ENCODE measurements at regions not wholly inside any gene's neighbourhood (a gene's known extent, or its start where the extent isn't known, plus 50 kb on each side); places are given as distances from the start of the nearest gene placed in this dataset.

DNA sequence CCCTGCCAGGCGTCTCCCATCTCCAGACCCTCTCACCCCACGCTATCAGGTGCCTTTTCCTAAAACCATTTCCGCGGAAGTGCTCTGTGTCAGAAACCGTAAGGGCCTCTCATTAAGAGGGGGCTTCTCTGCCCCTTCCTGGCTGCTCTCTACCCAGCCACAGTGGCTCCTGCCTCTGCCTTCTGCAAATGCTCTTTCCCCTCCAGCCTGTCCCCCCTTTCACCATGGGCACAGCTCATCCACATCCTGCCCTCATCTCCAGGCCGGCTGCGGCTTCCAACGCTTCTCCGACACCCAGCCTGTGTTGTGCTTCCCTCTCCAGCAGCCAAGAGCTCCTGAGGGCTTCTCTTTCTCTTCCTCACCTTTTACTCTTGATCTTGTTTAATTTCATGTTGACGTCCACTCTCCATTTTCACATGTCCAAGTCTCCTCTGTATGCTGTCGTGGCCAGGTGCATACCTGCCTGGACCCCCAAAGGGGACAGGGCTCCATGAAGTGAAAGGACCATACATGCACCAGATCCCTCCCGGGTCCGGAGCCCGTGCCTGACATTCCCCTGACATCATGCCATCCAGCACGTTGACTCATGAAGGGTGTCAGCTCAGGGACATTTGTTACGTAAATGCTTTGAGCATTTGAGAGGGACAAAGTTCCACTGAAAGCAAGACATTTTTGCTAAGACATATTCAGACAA is 306.5 kb downstream of the AJAP1 start:
- no peak for DNase-seq (ENCODE audit: low read depth)

DNA sequence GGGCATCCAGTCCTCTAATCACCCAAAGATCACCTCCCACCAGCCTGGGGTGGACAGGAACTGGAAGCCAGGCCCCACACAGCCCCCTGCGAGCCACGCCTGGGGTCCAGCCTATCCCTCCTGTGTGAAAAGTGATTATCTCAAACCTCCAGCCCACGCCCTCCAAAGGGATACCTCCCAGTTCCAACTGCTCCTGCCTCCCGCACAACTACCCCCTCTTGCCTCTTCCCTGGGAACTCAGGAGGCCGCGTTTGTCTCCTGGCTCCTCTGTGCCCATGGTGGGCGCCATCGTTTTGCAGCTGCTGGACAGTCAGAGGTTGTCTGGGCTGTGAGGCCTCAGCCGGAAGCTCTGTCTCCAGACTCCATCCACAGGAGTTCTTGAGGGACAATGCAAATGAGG is 305.9 kb downstream of the AJAP1 start:
- DNase-seq (ENCODE audit: low read depth), result no peak

DNA sequence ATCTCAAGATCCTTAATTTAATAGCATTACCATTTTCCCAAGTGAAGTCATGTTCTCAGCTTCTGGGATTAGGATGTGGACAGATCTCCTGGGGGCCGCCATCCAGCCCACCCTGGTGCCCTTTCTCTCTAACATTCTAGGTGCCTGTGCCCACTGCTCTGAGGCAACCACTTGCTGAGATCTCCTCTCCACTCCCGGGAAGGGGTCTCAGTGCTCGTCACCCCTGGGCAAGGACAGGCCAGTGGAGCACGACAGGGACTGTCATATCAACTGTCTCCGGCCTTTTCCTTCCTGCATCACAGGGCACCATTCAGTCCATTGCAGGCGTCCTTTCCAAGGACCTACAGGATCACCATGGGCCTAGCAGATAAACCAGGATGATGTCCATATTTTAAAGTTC is 304.8 kb downstream of the AJAP1 start:
- DNase-seq (ENCODE audit: low read depth), result no peak

DNA sequence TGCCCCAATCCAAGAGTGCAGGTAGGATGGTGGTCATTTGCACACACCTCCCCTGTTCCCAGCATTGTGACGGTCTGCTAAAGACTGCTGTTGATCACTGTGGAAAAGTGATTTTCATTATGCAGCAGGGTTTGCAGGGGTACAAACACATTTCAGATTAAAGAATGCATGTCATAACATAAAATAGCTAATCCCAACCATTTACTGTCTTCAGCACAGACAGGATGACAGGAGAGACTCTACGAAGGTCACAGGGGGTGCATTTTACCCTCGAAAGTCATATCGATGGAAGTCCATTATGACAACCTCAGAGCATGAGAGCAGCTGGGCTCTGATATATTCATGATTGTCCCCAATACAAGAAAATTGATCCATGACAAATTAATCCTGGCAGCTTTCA is 302.6 kb downstream of the AJAP1 start:
- DNase-seq (ENCODE audit: low read depth), result no peak

DNA sequence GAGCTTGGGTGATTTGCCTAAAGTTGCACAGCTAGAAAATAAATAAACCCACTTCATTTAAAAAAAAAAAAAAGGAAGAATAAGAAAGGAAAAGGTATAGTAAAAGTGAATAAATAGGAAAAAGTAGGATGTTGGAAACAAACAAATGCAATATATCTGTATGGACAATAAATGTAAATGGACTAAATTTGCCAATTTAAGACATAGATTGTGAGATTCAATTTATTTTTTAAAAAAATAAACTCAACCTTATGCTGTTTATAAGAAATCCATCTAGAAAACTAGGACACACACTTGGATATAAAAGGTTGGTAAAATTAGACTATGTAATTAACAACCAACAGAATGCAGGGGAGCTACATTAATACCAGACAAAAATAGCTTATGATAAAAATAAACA is 300.0 kb downstream of the AJAP1 start:
- no peak for DNase-seq (ENCODE audit: low read depth)

DNA sequence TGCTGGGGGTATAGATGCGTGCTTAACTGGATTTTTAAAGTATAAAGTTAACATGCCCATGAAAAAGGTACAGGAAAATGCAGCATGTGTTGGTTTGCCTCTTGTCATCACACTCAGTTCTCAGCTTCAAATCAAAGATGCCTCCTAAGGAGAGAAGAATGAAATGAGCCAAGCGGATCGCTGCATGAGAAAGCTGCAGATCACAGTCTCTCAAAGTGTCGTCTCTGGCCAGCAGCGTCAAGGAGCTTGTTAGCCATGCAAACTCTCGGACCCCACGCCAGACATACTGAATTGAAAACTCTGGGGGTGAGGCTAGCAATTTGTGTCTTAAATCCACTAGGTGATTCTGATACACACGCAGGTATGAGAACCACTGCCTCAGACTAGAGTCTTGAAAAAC is 297.2 kb downstream of the AJAP1 start:
- no peak for DNase-seq (ENCODE audit: low read depth)

DNA sequence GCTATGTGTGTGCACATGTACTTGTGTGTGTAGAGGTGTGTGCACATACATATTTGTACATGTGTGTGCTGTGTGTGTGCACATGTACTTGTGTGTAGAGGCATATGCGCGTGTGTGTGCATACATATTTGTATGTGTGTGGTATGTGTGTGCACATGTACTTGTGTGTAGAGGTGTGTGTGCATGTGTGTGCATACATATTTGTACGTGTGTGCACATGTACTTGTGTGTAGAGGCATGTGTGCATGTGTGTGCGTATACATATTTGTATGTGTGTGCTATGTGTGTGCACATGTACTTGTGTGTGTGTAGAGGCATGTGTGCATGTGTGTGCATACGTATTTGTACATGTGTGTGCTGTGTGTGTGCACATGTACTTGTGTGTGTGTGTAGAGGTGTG is 291.9 kb downstream of the AJAP1 start:
- no peak for DNase-seq (ENCODE audit: low read depth)

DNA sequence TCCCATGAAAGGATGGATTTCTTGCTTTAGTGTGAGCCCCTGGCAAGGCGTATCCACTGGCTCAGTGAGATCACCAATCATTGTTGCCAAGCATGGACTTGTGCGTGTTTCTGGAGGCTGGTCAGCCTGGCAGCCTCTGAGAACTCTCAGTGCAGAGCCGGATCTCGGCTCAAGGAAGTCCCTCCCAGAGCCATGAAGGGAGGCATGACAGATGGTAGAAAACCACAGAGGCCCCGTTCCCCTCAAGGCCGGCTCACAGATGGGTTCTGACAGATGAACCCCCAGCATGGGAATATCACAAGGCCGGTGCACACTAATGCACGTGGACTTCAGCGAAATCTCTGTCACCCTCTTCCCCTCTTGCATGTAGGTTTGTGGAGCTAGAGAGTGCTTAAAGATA is 290.5 kb downstream of the AJAP1 start:
- DNase-seq (ENCODE audit: low read depth), result no peak

DNA sequence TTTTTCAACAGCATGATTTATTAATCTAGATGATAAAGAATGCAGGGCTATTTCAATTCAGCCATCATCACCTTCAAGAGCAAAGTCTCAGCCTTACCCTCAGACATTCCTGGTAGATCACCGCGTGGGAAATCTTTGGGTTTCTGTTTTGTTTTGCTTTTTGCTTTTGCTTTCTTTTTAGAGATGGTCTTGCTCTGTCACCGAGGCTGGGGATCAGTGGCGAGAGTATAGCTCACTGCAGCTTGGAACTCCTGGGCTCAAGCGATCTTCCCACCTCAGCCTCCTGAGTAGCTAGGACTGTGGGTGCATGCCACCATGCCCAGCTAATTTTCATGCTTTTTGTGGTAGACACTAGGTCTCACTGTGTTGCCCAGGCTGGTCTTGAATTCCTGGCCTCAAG is 289.7 kb downstream of the AJAP1 start:
- no peak for DNase-seq (ENCODE audit: low read depth)

DNA sequence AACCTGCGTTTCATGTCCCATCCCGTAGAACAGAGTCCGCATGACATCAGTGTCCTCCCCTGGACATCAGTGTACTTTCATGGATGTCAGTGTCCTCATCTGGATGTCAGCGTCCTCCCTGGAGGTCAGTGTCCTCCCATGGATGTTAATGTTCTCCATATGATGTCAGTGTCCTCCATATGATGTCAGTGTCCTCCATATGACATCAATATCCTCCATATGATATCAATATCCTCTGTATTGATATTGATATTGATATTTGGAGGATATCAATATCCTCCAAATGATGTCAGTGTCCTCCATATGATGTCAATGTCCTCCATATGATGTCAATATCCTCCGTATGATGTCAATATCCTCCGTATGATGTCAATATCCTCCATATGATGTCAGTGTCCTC is 284.9 kb downstream of the AJAP1 start:
- DNase-seq (ENCODE audit: low read depth), result no peak

DNA sequence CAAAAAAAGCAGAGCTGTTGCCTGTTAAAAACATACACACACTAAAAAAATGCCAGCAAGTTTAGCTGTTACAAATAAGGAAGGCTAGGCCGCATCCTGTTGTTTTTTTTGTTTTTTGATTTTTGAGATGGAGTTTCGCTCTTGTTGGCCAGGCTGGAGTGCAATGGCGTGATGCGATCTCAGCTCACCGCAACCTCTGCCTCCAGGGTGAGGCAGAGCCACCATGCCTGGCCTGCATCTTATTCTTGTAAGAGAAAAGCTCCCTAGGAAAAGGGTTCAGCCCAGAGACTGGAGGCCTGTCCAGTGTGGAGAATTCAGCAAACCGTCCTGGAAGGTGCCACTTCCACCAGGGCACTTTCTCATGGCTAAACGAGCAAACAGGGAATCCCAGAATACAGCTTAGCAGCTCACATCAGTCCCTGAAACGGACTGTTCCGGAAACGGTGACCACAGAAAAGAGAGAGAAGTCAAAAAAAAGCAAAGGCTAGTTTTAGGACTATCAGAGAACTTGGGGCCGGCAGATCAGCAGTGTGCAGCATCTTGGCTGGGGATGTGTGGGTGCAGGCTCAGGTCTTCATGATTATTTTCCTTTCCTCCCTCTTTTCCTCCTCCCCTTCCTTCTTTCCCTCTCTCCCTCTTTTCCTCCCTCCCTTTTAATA is 283.6 kb downstream of the AJAP1 start:
- DNase-seq (ENCODE audit: low read depth), result no peak

DNA sequence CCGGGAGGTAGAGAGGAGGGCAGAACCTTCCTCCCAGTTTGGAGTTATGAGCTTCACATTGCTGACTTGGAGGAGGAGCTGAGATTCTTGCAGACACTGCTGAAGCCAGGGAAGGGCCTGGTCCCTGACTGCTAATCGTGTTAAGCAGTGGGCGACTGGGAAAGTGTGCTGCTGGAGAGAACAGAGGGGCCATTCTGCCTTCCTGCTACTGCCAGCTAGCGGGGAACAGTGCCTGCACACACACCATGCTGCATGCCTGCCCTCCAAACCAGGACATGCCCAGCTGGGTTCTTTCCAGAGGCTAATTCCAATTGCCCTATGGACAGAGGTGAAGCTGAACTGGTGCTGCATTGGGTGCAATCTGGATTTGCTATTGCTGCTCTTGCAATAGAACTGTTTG is 281.4 kb downstream of the AJAP1 start:
- no peak for DNase-seq (ENCODE audit: low read depth)

DNA sequence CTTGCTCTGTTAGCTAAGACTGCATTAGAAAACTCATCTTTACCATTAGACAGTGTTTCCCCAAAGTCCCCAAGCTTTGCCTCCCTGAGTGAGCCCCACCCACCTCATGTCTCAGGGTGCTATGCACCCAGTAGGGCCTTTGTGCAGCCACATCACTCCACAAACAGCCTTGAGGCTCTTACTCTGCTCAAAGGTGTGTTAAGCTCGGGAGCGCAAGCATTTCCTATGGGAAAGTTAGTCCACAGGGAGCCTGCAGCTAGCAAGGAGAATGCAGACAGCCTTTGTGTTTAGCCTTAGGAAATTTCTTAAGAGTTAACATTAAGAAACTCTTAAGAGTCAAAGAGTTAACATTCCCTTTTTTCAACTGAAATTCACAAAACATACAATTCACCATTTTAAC is 278.8 kb downstream of the AJAP1 start:
- no peak for DNase-seq (ENCODE audit: low read depth)

DNA sequence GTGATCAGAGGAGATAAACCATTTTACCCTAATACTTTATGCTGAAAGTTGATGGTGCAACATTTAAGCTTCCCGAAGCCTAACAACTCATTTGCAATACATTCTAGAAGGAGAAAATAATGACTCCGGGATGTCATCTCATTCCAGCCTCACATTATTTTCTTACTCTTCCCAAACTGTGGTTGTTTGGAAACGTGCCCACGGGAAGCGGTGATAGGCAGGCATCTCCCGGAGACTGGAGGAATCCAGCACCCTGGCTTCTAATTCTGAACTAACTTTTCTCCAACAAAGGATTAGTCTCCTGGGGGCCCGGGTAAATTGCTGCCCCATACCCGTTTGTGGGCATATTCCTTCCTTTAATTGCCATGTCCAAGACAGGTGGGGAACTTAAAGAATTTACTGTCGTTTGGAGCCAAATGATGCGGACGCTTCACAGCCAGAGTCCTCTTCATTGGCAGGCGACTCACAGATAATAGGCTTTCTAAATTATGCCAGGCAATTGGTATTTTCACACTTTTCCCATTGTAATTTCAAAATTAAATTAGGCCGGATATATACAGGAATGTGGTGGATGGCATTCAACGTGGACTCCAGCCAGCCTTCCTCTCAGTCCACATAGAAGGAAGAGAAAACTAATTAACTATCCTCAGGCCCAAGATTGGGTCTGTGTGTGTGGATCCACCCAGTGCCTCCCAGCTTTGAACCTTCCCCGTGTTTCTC is 278.1 kb downstream of the AJAP1 start:
- no peak for DNase-seq (ENCODE audit: low read depth)

DNA sequence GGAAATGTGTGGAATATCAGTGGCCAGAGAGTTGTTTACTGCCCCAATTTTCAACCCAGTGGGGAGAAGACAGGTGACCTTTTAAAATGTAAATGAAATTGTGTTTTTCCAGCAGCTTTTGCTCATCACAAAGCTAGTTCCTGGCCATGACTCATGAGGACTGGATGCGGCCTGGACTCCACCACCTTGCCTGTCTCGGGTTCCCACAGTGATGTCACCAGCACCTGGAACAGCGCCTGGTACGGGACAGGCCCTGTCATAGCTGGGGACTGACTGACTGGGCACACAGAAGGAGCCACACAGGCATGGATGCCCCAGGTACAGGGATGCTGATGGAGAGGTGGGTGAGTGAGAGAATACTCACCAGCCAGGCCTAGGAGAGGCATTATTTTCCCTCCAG is 277.1 kb downstream of the AJAP1 start:
- no peak for DNase-seq (ENCODE audit: low read depth)

DNA sequence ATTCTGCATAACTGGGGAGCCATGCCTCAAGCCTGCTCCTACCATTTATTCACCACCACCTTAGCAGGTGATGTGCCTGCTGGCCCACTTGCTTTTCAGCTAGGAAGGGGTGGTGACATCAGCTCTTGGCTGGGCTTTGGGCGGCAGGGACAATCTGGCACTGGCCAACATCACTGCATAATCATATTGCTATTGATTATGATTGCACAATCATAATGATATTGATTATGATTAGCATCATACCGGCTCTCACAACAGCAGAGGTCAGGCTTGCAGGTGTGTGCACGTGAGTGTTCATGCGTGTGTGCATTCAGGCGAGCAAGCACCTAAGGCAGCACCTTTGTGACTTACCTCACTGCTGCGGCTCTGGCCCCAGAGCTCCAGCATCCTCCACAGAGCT is 273.8 kb downstream of the AJAP1 start:
- DNase-seq (ENCODE audit: low read depth), result no peak

DNA sequence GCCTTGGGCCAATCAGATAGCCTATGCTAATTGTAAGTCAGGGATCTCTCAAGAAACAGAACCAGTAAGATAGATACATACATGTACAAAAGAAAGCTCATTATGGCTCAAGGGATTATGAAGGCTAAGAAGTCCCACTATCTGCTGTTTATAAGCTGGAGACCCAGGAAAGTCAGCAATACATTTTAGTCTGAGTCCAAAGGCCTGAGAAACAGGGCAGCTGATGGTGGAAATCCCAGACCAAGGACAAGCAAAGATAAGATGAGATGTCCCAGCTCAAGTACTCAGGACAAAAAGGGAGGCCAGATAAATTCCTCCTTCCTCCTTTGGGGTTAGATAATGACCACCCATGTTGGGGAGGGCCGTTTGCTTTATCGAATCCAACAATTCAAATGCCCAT is 269.9 kb downstream of the AJAP1 start:
- DNase-seq (ENCODE audit: low read depth), result no peak

DNA sequence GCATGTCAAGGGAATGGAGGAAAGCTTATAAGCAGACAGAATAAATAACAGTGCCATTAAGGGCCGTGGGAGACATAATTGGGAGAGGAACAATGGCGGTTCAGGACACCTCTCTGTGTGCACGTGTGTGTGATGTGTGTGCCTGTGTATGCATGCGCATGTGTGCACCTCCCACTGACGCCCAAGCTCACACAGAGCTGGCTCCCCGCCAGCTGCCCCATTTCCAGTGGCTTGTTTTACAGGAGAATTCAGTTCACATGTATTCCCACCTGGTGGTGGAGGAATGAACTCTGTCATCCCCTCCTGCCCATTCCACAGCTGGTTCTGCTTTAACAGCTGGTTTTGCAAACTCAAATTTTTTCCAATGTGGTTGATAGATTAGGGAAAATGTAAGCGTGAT is 262.2 kb downstream of the AJAP1 start:
- DNase-seq (ENCODE audit: low read depth), result no peak

DNA sequence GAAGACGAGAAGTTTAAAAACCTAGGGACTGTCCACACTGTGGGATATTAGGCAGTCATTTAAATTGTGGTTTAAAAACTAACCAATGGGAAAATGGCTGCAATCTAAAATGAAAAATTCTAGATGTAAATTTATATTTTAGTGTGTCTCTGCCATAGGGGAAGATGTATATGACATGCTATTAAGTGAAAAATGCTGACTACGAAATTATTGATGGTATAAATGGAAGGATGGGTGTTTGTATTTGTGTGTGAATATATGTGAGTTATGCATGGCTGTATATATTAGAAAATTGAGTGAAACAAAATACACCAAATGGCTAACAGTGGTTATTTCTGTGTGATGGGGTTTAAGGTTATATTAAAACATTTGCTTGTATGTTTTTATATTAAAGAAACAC is 260.7 kb downstream of the AJAP1 start:
- no peak for DNase-seq (ENCODE audit: low read depth)

DNA sequence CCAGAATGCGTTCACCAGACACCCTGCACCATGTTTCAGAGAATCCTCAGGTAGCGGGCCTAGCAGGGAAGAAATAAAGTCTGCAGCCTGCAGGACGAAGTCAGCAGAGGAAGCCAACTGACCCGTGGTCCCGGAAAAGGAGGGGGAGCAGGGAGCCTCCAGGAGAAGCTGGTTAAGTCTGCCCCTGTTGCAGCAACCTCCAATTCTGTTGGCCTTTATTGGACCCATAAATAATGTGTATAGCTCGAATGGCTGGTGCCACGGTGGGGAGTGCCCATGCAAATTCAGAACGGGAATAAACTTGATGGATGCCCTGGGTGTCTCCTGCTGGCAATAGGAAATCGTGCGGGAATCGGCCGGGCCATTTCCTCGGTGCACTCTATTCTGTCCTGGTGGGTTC is 254.1 kb downstream of the AJAP1 start:
- no peak for DNase-seq (ENCODE audit: low read depth)

DNA sequence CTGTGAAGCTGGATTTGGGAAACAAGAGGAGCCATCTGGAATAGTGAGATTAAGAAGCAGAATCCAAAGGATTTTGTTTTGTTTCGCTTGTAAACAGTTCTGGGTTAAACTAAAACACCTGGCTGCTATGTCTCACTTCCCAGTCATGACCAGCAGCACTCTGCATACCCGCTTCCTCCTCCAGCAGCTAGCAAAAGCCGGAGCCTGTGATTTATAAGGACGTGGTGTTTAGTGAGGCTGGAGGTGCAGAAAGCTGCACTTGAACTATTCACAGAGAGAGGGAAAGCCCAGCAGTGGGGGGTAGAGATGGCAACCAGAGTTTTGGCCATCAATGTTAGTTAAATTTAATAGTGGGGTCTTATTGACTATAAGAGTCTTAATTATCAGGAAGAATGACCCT is 240.2 kb downstream of the AJAP1 start:
- no peak for DNase-seq (ENCODE audit: low read depth)

DNA sequence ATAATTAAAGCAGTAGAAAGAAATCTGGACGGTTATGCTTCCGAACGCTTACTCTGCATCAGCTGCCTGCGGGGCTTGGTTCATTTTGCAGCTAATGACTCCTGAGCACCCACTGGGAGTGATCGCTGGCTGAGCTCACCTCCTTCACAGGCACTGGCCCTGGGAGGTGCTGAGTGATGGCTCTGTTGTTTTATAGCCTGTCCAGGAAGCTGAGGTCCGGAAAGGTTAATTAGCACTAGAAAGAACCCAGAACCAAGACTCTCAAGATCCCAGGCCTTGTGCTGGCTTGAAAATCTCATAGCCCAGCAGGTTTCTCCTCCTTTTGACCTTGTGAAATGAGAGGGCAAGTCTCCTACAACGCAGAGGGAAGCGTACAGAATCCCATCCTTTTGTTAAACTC is 226.2 kb downstream of the AJAP1 start:
- no peak for DNase-seq (ENCODE audit: low read depth)

DNA sequence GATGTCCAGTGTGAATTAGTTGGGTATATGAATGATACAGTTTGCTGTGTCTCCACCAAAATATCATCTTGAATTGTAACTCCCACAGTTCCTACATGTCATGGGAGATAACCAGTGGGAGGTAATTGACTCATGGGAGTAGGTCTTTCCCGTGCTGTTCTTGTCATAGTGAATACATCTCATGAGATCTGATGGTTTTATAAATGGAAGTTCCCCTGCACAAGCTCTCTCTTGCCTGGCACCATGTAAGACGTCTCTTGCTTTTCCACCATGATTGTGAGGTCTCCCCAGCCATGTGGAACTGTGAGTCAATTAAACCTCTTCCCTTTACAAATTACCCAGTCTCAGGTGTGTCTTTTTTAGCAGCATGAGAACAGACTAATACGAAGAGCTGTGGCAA is 223.0 kb downstream of the AJAP1 start:
- DNase-seq (ENCODE audit: low read depth), result no peak

DNA sequence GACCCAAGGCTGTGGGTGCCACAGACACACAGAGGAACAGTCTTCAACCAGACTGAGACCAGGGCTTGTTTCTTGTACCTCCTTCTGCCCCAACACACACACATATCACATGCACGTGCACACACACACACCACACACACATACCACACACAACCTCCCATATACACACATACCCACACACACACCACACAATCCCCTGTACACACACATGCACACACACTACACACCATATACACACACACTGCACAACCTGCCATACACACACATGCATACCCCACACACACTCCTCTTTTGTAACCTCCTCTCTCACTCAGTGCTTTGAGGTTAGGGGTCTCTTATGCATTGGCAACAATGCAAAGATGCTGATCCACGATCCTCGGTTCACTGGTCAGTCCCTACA is 217.0 kb downstream of the AJAP1 start:
- DNase-seq (ENCODE audit: low read depth), result no peak

Measured in activated T-cell treated with anti-CD3 and anti-CD28 coated beads for 48 hours (primary cell).